RCC 7860 (cell line): ENCODE measurements at regions not wholly inside any gene's neighbourhood (a gene's known extent, or its start where the extent isn't known, plus 50 kb on each side); places are given as distances from the start of the nearest gene placed in this dataset.

ENCODE experiments used
- DNase-seq: peaks from one replicate; pipeline ENCODE4 v3.0.0-alpha.2; 2015; ENCODE audit warnings: low spot score
- FAIRE-seq: peaks from 2 replicates; lab custom pipeline; 2012; peaks lifted over from hg19 to GRCh38; lab: Jason Lieb, UNC

DNA sequence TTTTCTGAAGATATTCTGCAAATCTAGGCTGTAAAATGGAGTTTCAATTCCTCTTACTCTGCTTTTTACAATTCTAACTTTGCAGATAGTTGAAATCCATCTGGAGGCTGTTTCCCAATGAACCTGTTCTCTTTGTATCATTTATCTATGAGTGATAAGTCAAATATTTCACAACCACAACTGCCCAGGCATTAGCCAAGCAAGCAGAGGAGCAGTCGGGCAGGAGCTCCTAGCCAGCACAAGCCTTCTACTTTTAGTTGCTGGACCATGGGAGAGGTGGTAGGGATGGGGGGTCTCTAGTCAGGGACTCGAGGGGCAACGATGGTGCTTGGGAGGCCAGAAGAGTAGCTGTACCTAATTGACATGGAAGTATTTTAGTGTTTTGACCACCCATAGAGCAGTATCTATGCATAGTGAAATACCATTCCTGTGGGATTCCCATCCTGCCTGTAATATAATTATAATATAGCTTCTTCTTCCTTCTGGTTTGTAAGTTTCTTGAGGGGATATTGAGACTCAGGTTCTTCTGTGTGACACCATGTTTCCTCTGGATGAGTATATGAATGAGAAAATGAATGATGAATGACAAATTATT, 353.5 kb upstream of the IL12A start:
- FAIRE-seq: peak; percentile 90

DNA sequence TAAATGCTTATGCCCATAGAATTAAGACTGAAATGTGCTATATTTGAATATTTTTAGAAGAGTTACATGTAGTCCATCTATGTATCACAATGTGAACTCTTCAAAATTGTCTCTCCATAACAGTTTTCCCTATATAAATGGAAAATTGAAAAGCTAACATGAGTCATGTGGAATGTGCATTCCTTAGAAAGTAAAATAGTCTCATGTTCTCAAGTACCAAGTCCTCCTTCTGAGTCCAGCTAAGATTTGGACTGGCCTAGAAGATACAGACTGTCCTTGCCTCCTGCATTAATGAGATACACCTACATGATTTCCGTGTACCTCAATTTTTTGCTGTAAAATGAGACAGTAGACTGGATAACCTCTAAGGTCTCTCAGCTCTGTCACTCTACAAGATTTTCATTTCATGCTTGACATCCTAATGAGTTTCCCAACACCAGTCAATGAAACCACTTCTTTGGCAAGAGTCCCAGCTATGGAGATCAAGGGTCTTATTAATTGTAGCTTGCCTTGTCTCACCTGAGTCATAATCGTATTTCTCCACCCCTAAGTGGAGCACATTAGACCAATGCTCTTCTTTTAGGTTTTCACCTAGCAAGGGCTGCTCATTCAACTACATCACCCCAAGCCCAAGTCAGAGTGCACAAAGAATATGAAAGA, 350.6 kb upstream of the IL12A start:
- FAIRE-seq (peak; percentile 83), DNase-seq (peak; percentile 59)

More for the DNA sequence above, 353.5 kb upstream of the IL12A start:
- DNase-seq: peak; percentile 57

DNA sequence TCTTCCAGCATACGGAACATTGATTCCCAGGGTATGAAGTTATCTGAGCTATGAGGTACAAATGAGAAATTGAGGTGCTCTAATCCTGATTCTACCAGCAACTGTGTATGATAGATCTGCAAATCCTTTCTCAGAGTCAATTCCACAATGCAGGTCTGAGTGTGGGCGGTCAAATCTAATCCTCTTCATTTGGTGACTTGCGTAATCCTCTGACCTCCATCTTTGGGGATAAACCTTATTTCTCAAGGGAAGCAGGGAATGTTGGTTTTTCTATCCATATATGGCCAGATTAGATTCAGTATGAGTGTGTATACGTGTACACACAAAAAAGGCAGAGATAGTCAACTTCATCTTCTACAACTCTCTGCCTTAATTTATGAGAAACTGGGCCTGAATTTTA, 348.4 kb upstream of the IL12A start:
- DNase-seq (no peak), FAIRE-seq (no peak)

GRCh38 chr3:159643406-159643805, 345.2 kb upstream of the IL12A start:
- FAIRE-seq: no peak
- DNase-seq: no peak

DNA sequence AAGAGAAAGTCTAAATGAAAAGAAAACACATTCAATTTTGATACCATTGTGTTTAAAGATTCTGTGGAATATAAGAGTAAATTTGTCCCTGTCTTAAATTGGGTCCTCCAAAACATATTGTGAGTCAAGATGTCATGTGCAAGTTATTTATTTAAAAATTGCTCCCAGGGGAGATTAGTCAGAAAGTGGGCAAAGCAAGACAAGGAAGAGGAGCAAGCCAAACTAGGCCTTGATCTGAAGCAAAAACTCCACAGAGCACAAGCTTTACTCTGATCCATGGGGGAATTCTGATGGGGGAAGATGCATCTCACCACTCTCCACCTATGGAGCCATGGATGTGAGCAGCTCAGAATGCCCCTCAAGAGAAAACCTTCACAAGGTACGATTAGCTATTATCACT, 342.8 kb upstream of the IL12A start:
- FAIRE-seq (no peak), DNase-seq (no peak)

GRCh38 chr3:159649951-159650350, 338.7 kb upstream of the IL12A start:
- DNase-seq (no peak), FAIRE-seq (no peak)

DNA sequence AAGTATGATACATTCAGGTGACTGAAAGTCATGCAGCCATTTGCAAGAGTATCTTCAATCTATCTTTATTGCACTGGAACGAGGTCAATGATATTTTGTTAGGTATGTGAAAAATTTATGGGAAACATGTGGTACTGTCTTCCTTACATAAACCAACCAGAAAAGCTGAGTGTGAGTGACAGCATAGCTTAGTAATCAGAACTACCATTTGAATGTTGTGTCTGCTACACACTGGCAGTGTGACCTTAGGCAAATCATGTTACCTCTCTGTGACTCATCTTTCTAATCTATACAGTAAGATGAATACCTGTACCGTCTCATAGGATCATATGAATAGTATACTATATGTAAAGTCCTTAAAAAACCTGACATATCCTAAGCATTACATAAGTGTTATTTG, 337.9 kb upstream of the IL12A start:
- FAIRE-seq: no peak
- DNase-seq: no peak

DNA sequence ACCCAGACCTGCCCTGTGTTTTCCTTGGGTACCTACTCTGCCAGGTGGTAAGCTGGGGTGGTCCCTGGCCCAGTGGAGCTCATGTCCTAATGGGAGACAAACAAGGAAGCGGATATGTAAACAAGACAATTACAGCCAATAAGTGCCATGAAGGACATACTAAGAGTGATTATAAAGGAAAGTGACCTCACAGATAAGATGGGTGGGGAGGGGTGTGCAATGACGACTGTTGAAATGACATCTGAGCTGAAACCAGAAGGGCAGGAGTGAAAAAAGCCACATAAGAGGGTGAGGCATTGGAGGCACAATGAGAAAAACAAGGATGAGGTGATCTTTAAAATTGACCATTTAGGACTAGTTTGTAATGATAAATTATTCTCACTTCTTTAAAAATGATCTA, 336.2 kb upstream of the IL12A start:
- DNase-seq (no peak), FAIRE-seq (no peak)

- no peak for DNase-seq
- FAIRE-seq: no peak
Observed at GRCh38 chr3:159654183-159655134, 334.2 kb upstream of the IL12A start.

GRCh38 chr3:159655202-159655601, 333.4 kb upstream of the IL12A start:
- DNase-seq (no peak), FAIRE-seq (no peak)

- no peak for DNase-seq
- no peak for FAIRE-seq
Observed at GRCh38 chr3:159657176-159657575, 331.5 kb upstream of the IL12A start.

GRCh38 chr3:159657629-159658028, 331.0 kb upstream of the IL12A start:
- FAIRE-seq (no peak), DNase-seq (no peak)

- FAIRE-seq (no peak), DNase-seq (no peak)
Observed at GRCh38 chr3:159660326-159660725, 328.3 kb upstream of the IL12A start.

DNA sequence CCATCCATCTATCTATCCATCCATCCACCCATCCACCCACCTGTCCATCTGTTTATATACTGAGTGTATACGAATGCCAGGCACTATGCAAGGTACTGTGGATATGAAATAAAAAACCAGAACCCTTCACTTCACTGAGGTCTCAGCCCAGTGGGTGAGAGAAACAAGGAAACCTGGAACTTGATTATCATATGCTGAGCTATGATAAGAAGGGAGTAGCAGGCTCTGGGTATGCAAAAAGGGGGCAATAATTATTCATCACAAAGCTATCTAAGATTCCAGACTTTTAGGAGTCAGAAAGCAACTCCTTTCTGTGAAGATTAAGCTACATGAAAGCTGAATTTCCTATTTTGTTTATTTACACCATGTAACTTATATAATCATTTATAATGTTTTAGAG, 327.7 kb upstream of the IL12A start:
- FAIRE-seq (no peak), DNase-seq (no peak)

- DNase-seq: no peak
- no peak for FAIRE-seq
Observed at GRCh38 chr3:159662549-159662948, 326.1 kb upstream of the IL12A start.

DNA sequence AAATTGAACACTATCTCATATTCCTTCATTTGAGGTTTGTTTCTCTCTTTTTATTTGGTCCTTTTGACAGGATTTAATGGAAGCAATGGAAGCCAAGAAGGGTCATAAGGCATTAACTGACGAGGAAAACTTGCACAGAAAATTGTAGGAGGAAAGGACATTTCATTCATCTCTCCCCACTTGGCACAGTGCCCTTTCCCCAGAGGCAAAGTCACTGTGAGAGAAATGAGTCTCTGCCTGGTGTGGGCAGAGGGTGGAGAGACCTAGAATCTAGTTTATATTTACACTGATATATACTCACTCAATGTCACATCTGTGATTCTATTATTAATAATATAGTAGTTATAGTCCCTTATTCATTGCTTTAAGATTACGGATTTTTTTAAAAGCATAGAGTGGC, 324.6 kb upstream of the IL12A start:
- FAIRE-seq (peak; percentile 37), DNase-seq (no peak)

DNA sequence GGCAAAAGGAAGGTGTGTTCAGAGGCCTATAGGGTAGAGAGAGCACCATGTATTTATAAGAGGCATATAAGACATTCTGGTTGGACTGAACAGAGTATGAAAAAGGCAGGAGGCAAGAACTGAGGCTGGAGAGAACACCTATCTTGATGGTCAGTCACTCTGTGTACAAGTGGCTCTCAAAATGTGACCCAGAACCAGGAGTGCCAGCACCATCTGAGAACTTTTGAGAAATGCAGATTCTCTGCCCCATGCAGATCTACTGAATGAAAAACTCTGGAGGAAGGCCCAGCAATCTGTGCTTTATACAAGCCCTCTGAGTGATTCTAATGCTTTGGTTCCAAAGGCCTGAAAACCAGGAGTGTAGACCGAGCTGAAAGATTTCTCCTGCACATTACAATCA, 324.0 kb upstream of the IL12A start:
- no peak for DNase-seq
- no peak for FAIRE-seq

GRCh38 chr3:159667261-159667660, 321.4 kb upstream of the IL12A start:
- DNase-seq (peak; percentile 53), FAIRE-seq (peak; percentile 27)

DNA sequence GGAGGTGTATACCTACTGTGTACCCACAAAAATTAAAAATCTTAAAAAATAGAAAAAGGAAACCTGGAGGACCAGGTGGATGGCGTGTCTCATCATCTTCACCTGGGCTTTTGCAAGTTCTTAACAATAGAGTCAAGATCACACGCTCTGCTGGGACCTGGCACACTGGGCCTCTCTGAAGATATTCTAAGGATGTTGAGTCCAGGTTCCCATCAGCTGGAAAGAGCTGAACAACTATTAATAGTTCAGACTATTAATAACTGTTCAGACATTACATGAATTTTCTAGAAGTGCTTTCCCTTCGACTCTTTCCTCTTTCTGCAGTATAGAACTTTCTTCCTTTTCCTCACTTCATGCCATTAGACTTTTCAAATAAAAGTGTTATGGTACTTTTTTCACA, 320.2 kb upstream of the IL12A start:
- FAIRE-seq: no peak
- no peak for DNase-seq

- DNase-seq (peak; percentile 81), FAIRE-seq (peak; percentile 95)
Observed at GRCh38 chr3:159668990-159669476, 319.6 kb upstream of the IL12A start.

DNA sequence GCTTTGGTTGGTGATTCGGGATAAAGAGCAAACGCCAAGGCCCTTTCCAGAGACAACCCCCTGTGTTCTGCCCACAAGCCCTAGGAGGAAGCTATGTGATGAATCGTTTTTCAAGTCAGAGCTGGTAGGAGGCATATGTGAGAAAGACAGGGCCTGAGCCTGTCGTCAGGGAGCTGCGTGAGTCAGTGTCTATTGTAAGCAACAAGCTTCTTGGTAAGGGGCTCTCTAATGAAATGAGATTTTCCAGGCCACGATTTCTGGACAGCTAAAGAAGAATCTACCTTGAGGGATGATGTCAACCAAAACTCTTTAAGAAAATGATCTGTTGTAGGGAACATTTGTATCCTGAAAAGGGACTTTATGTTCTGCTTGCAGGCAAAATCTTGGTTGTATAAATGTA, 318.9 kb upstream of the IL12A start:
- peak; percentile 46 for FAIRE-seq
- DNase-seq: peak; percentile 22
